HEK293T (cell line): ENCODE measurements at regions not wholly inside any gene's neighbourhood (a gene's known extent, or its start where the extent isn't known, plus 50 kb on each side); places are given as distances from the start of the nearest gene placed in this dataset.

Experiments
- CTBP1 ChIP-seq: fragments of 450-650 bp; IDR thresholded peaks from 2 replicates; pipeline ENCODE4 v1.6.1; 2016; ENCODE audit warnings: borderline replicate concordance
- FOXM1 ChIP-seq: fragments of 450-650 bp; IDR thresholded peaks from 2 replicates; pipeline ENCODE4 v1.6.1; 2017; ENCODE audit warnings: mild to moderate bottlenecking, borderline replicate concordance
- SP1 ChIP-seq: fragments of 450-650 bp; IDR thresholded peaks from 2 replicates; pipeline ENCODE4 v1.6.1; 2017

DNA sequence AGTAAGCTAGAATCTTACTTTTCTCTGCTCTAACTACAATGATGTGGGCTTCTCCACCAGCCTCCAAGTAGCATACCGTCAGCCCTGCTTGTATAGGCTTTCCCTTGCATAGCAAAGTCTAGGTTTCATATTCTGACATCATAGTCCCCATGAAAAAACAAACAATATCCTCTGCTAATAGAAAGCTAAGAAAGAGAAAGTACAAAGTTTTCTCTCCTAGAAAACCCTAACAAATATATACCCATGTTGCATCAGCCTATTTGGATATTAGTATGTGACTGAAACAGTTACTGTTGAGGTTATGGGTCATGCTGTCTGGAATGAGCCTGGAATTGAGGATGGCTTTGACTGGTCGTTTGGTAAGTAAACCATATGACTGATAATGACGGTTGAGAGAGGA lies 1696.0 kb downstream of the MAT2B start:
- TF ChIP-seq CTBP1 (no peak), SP1 (no peak), FOXM1 (no peak)
